ENCODE measurements at regions not wholly inside any gene's neighbourhood (a gene's known extent, or its start where the extent isn't known, plus 50 kb on each side); places are given as distances from the start of the nearest gene placed in this dataset.

DNA sequence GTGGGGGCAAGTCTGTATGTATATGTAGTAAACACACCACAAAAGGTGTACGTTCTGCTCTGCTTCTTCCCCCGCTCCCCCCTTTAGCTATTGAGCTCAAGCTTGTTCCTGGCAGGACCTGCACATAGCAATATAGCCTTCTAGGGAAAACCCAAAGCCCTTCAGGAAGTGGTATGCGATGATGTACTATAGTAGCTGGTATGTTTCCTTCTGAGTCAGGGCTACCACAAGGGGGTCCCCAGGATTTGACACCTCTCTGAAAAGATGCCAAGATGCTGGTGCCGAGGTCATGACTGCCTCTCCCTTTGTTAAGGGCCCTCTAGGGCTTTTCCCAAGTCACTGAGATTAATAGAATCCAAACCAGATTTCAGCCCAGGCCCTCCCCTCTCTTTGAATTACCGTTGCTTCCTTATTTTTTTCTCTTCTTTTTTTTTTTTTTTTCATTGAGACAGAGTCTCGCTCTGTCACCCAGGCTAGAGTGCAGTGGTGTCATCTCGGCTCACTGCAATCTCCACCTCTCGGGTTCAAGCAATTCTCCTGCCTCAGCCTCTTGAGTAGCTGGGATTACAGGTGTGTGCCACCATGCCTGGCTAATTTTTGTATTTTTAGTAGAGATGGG lies 268.4 kb downstream of the ETS1 start:
- TF ChIP-seq PKNOX1 (IDR thresholded peaks at IDR 0.05) = peak; percentile 36; the same call in 1 of the 2 replicates
- TF ChIP-seq WRNIP1 (IDR thresholded peaks at IDR 0.05; ENCODE audit: borderline replicate concordance, low read depth, low read length) = no peak
- TF ChIP-seq ZNF274 (IDR thresholded peaks at IDR 0.05; ENCODE audit: insufficient read depth, insufficient read length) = no peak
- no peak for TF ChIP-seq CBX3 (IDR thresholded peaks at IDR 0.05; ENCODE audit: borderline replicate concordance, low read depth)
- no peak for TF ChIP-seq HDAC2 (IDR thresholded peaks at IDR 0.05)
- no peak for TF ChIP-seq EZH2 (IDR thresholded peaks at IDR 0.05; ENCODE audit: borderline replicate concordance, control insufficient read depth, low read depth, low read length)

All from GM12878 (cell line).